WERI-Rb-1 (cell line): ENCODE measurements at regions not wholly inside any gene's neighbourhood (a gene's known extent, or its start where the extent isn't known, plus 50 kb on each side); places are given as distances from the start of the nearest gene placed in this dataset.

Experiments used
- DNase-seq: peaks from one replicate; pipeline ENCODE4 v3.0.0-alpha.2; 2020
- H3K27ac ChIP-seq: fragments of 250-450 bp; sonication (Bioruptor Pico); 2 replicates; pipeline ENCODE4 v1.5.1; 2020; ENCODE audit warnings: mild to moderate bottlenecking, moderate library complexity
- H3K27me3 ChIP-seq: fragments of 250-450 bp; sonication (Bioruptor Pico); 2 replicates; pipeline ENCODE4 v1.5.1; 2021; ENCODE audit warnings: mild to moderate bottlenecking, low read depth, moderate library complexity; ENCODE audit not compliant: insufficient read depth, severe bottlenecking
- H3K36me3 ChIP-seq: fragments of 250-450 bp; sonication (Bioruptor Pico); 2 replicates; pipeline ENCODE4 v1.5.1; 2020; ENCODE audit warnings: mild to moderate bottlenecking, moderate library complexity
- H3K4me3 ChIP-seq: 2 replicates; pipeline ENCODE4 v1.5.1; 2011; ENCODE audit warnings: low read depth, mild to moderate bottlenecking, control low read depth, low read length
- H3K9me3 ChIP-seq: fragments of 250-450 bp; sonication (Bioruptor Pico); 2 replicates; pipeline ENCODE4 v1.5.1; 2021; ENCODE audit warnings: mild to moderate bottlenecking, moderate library complexity; ENCODE audit not compliant: severe bottlenecking
- TF ChIP-seq, protein P1 (sequence below): IDR thresholded peaks from 2 replicates; pipeline ENCODE4 v1.5.1; 2011; ENCODE audit warnings: low read depth, mild to moderate bottlenecking, control low read depth, inconsistent platforms, low read length

DNA sequence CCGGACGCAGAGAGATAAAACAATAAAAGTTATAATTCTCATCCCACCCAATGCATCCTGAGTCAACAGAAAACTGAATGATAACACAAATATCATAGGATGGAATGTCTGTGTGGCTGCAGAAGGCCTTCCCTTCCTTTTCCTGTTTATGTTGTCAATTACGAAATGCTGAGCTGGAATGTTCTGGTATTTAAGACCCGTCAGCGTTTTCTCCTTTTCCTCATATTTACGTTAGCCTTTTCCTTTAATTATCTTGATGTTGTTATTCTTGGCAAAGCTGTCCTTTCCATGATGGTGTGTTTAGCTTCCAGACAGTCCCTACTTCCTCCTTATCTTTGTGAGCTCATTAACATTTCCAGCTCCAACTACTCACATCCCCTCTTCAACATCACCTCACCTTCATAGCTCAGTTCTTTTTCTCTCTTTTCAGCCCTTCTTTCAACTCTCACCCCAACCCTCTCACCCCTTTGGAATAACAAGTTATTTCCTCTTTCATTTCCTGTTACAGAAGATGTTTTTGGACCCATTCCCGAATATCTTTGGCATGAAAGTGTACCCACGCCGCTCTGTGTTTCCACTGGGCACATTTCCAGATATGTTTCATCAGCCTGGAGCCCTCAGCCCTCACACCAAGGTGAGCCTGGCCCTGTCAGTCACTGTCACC, 221.6 kb downstream of the NR2F1-AS1 start:
- Histone ChIP-seq H3K27ac (no peak overlapping the region), H3K9me3 (no peaks in the 10 kb centered on the region), H3K4me3 (no peak overlapping the region), H3K36me3 (no peaks in the 10 kb centered on the region), H3K27me3 (no peaks in the 10 kb centered on the region)
- TF ChIP-seq, protein P1, sequence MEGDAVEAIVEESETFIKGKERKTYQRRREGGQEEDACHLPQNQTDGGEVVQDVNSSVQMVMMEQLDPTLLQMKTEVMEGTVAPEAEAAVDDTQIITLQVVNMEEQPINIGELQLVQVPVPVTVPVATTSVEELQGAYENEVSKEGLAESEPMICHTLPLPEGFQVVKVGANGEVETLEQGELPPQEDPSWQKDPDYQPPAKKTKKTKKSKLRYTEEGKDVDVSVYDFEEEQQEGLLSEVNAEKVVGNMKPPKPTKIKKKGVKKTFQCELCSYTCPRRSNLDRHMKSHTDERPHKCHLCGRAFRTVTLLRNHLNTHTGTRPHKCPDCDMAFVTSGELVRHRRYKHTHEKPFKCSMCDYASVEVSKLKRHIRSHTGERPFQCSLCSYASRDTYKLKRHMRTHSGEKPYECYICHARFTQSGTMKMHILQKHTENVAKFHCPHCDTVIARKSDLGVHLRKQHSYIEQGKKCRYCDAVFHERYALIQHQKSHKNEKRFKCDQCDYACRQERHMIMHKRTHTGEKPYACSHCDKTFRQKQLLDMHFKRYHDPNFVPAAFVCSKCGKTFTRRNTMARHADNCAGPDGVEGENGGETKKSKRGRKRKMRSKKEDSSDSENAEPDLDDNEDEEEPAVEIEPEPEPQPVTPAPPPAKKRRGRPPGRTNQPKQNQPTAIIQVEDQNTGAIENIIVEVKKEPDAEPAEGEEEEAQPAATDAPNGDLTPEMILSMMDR, result no peak
- DNase-seq, result no peak

DNA sequence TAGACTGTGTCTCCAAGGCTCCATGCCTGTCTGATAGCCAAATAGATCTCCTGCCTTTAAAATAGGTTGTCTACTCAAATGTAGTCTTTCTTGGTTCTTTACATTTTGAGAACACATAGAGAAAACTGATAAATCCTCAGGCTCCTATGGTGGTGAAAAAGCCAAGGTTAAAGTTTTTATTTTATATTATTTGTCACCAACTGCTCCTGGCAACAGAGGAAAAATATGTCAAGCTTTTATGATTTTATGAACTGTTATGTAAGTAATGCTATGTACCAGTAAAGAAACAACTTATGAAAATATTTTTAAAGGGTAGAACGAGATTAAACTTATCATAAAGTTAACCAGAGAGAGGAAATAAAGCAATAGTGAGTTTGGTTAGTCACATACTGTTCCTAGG, 222.8 kb downstream of the NR2F1-AS1 start:
- Histone ChIP-seq H3K4me3 (no peak overlapping the region), H3K27ac (no peak overlapping the region), H3K27me3 (no peaks in the 10 kb centered on the region), H3K9me3 (no peaks in the 10 kb centered on the region), H3K36me3 (no peaks in the 10 kb centered on the region)
- DNase-seq, result no peak
- TF ChIP-seq, protein P1, result no peak

DNA sequence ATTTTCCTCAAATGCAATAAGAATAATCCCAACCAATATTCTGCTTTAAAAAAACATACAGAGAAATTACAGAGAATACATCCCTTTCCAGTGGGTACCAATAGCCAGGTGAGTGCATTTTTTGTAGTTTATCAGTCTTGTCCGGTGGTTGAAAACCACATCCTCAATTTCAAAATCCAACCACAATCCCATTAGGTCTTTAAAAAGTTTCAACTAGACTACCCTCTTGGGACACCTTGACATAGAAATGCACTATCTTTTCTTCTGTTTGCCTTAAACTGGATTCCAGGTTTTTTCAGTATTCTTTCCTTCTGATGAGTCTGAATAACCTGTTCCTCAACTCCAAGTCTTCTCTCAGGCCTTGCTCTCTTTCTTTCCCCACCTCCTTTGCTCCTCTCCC, 223.3 kb downstream of the NR2F1-AS1 start:
- TF ChIP-seq, protein P1, result no peak
- H3K27me3 ChIP-seq, result no peaks in the 10 kb centered on the region
- no peaks in the 10 kb centered on the region for H3K36me3 ChIP-seq
- H3K27ac ChIP-seq, result no peak overlapping the region
- H3K9me3 ChIP-seq, result no peaks in the 10 kb centered on the region
- DNase-seq, result no peak
- H3K4me3 ChIP-seq, result no peak overlapping the region

DNA sequence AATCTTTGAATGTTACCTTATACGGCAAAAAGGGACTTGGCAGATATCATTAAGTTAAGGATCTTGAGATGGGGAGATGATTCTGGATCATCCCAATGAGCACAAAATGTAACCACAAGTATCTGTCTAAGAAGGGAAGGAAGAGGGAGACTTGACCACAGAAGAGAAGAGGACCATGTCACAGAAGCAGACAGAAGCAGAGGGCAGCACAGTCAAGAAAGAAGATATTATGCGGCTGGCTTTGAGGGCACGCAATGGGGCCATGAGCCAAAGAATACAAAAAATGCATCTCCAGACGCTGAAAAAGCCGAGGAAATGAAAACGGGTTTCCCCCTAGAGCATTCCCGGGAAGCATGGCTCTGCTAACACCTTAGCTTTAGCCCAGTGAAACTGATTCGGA, 225.3 kb downstream of the NR2F1-AS1 start:
- Histone ChIP-seq H3K27ac (no peak overlapping the region), H3K36me3 (no peaks in the 10 kb centered on the region), H3K9me3 (no peaks in the 10 kb centered on the region), H3K4me3 (no peak overlapping the region), H3K27me3 (no peaks in the 10 kb centered on the region)
- TF ChIP-seq, protein P1, result no peak
- DNase-seq, result no peak

DNA sequence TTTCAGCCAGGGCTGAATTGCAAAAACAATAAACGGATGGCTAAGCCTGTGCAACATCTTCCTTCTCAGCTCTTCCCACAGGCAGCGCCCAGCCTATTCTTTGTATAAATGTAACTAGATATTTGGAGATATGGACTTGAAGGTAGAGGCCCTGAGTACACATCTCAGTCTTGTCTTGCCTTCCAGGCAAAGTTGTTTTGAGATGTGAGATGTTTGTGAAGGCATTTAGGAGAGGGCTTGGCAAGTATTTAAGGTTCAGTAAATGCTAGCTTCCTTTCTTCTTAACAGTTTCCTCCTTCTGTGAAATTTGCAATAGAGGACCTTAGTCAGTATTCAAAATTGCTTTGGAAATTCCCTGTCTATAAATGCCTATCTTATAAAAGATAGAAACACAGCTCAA, 228.8 kb downstream of the NR2F1-AS1 start:
- H3K27ac ChIP-seq, result no peak overlapping the region
- H3K9me3 ChIP-seq, result no peaks in the 10 kb centered on the region
- H3K27me3 ChIP-seq, result no peaks in the 10 kb centered on the region
- TF ChIP-seq, protein P1, result no peak
- H3K36me3 ChIP-seq, result no peaks in the 10 kb centered on the region
- H3K4me3 ChIP-seq, result no peak overlapping the region
- DNase-seq, result no peak

DNA sequence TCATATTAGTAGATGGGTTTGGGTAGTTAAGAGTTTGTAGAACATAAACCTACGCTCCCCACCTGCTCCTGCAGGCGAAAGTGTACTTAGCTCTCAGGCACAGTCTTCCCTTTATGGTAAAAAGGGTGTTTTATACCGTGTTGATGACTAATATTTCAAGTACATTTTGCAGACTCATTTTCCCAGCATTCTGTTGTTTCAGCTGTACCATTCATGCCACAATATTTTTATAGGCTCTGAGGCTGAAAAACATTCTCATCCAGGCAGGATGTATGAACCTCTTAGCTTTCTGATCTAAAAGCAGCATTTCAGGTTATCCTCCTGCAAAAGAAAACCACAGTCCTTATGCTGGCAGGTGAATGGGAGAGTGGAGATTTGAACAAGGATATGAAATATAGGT, 231.4 kb downstream of the NR2F1-AS1 start:
- TF ChIP-seq, protein P1, result no peak
- Histone ChIP-seq H3K27me3 (no peaks in the 10 kb centered on the region), H3K9me3 (no peaks in the 10 kb centered on the region), H3K27ac (no peak overlapping the region), H3K36me3 (no peaks in the 10 kb centered on the region), H3K4me3 (no peak overlapping the region)
- DNase-seq, result no peak
